Ishikawa (cell line): ENCODE measurements at regions not wholly inside any gene's neighbourhood (a gene's known extent, or its start where the extent isn't known, plus 50 kb on each side); places are given as distances from the start of the nearest gene placed in this dataset.

Source experiments
- CEBPB ChIP-seq: IDR thresholded peaks from 2 replicates; pipeline ENCODE4 v1.6.1; 2012
- CREB1 ChIP-seq: IDR thresholded peaks from 2 replicates; pipeline ENCODE4 v1.6.1; 2012; ENCODE audit warnings: low read depth
- EGR1 ChIP-seq: IDR thresholded peaks from 2 replicates; pipeline ENCODE4 v1.6.1; 2012
- EP300 ChIP-seq: IDR thresholded peaks from 2 replicates; pipeline ENCODE4 v1.6.1; 2012; ENCODE audit warnings: borderline replicate concordance
- FOXM1 ChIP-seq: IDR thresholded peaks from 2 replicates; pipeline ENCODE4 v1.6.1; 2012; ENCODE audit warnings: low read depth, borderline replicate concordance
- RAD21 ChIP-seq: IDR thresholded peaks from 2 replicates; pipeline ENCODE4 v1.6.1; 2012; ENCODE audit warnings: low read depth
- TAF1 ChIP-seq: IDR thresholded peaks from 2 replicates; pipeline ENCODE4 v1.6.1; 2012; ENCODE audit warnings: low read depth, mild to moderate bottlenecking
- TCF12 ChIP-seq: IDR thresholded peaks from 2 replicates; pipeline ENCODE4 v1.6.1; 2012; ENCODE audit warnings: low read depth
- TEAD4 ChIP-seq: IDR thresholded peaks from 2 replicates; pipeline ENCODE4 v1.6.1; 2012
- YY1 ChIP-seq: IDR thresholded peaks from 2 replicates; pipeline ENCODE4 v1.6.1; 2012; ENCODE audit warnings: low read depth
- TF ChIP-seq, protein P1 (sequence below): IDR thresholded peaks from 2 replicates; pipeline ENCODE4 v1.6.1; 2012
- TF ChIP-seq, protein P2 (sequence below): IDR thresholded peaks from 2 replicates; pipeline ENCODE4 v1.6.1; 2012; ENCODE audit warnings: low read depth, mild to moderate bottlenecking
- TF ChIP-seq, protein P3 (sequence below): IDR thresholded peaks from 2 replicates; pipeline ENCODE4 v1.6.1; 2012

DNA sequence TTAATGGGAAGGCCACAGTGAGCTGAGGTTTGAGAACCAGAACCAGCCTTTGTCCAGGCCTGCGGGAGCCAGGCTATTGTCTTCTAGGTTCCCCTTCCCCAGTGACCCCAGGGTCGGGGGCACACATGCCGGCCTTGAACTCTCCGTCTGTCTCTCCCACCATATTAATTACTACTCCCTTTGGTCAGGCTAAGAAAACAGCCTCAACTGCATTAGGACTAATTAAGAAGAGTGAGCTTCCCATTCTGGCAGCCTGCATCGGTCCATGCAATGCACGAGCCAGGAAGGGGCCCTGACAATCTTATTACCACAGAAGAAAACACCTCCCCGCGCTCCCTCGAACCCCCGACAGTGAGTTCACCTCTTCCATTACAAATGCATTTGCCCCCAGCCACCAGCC lies 380.2 kb upstream of the ZFHX3 start:
- TF ChIP-seq, protein P1, sequence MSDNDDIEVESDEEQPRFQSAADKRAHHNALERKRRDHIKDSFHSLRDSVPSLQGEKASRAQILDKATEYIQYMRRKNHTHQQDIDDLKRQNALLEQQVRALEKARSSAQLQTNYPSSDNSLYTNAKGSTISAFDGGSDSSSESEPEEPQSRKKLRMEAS, result no peak
- TF ChIP-seq TEAD4, result no peak
- TF ChIP-seq TCF12, result no peak
- TF ChIP-seq FOXM1, result no peak
- TF ChIP-seq EP300, result no peak
- TF ChIP-seq, protein P2, sequence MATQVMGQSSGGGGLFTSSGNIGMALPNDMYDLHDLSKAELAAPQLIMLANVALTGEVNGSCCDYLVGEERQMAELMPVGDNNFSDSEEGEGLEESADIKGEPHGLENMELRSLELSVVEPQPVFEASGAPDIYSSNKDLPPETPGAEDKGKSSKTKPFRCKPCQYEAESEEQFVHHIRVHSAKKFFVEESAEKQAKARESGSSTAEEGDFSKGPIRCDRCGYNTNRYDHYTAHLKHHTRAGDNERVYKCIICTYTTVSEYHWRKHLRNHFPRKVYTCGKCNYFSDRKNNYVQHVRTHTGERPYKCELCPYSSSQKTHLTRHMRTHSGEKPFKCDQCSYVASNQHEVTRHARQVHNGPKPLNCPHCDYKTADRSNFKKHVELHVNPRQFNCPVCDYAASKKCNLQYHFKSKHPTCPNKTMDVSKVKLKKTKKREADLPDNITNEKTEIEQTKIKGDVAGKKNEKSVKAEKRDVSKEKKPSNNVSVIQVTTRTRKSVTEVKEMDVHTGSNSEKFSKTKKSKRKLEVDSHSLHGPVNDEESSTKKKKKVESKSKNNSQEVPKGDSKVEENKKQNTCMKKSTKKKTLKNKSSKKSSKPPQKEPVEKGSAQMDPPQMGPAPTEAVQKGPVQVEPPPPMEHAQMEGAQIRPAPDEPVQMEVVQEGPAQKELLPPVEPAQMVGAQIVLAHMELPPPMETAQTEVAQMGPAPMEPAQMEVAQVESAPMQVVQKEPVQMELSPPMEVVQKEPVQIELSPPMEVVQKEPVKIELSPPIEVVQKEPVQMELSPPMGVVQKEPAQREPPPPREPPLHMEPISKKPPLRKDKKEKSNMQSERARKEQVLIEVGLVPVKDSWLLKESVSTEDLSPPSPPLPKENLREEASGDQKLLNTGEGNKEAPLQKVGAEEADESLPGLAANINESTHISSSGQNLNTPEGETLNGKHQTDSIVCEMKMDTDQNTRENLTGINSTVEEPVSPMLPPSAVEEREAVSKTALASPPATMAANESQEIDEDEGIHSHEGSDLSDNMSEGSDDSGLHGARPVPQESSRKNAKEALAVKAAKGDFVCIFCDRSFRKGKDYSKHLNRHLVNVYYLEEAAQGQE, result no peak
- TF ChIP-seq TAF1, result no peak
- no peak for TF ChIP-seq YY1
- no peak for TF ChIP-seq RAD21
- TF ChIP-seq, protein P3, sequence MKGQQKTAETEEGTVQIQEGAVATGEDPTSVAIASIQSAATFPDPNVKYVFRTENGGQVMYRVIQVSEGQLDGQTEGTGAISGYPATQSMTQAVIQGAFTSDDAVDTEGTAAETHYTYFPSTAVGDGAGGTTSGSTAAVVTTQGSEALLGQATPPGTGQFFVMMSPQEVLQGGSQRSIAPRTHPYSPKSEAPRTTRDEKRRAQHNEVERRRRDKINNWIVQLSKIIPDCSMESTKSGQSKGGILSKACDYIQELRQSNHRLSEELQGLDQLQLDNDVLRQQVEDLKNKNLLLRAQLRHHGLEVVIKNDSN, result no peak
- TF ChIP-seq CREB1, result no peak
- TF ChIP-seq CEBPB, result no peak
- TF ChIP-seq EGR1, result no peak
